ENCODE measurements at regions not wholly inside any gene's neighbourhood (a gene's known extent, or its start where the extent isn't known, plus 50 kb on each side); places are given as distances from the start of the nearest gene placed in this dataset.
A peak's percentile ranks its signal among the peaks of the same experiment; 100 is the strongest.

GRCh38 chr2:48865704-48866103 is 110.2 kb upstream of the LHCGR start:
- no peak overlapping the region for H3K4me3 ChIP-seq (ENCODE audit: low read depth, low read length)
- TF ChIP-seq CTCF (IDR thresholded peaks at IDR 0.05; ENCODE audit: low read depth, low read length) (no peak), POLR2A (IDR thresholded peaks at IDR 0.05; ENCODE audit: extremely low read depth, insufficient read length) (no peak), MAX (IDR thresholded peaks at IDR 0.05; ENCODE audit: low read depth, low read length) (no peak), MYC (IDR thresholded peaks at IDR 0.05; ENCODE audit: low read depth, low read length) (no peak)
- no peak for DNase-seq (ENCODE audit: low read depth)

GRCh38 chr2:48860380-48860779 is 104.9 kb upstream of the LHCGR start:
- H3K4me3 ChIP-seq (ENCODE audit: low read depth, low read length), result no peak overlapping the region
- TF ChIP-seq POLR2A (IDR thresholded peaks at IDR 0.05; ENCODE audit: extremely low read depth, insufficient read length), result no peak
- TF ChIP-seq MYC (IDR thresholded peaks at IDR 0.05; ENCODE audit: low read depth, low read length), result no peak
- no peak for TF ChIP-seq MAX (IDR thresholded peaks at IDR 0.05; ENCODE audit: low read depth, low read length)
- TF ChIP-seq CTCF (IDR thresholded peaks at IDR 0.05; ENCODE audit: low read depth, low read length), result no peak
- DNase-seq (ENCODE audit: low read depth), result peak; percentile 29

- TF ChIP-seq MAX (IDR thresholded peaks at IDR 0.05; ENCODE audit: low read depth, low read length), result no peak
- no peak for TF ChIP-seq POLR2A (IDR thresholded peaks at IDR 0.05; ENCODE audit: extremely low read depth, insufficient read length)
- no peak for TF ChIP-seq CTCF (IDR thresholded peaks at IDR 0.05; ENCODE audit: low read depth, low read length)
- no peak for DNase-seq (ENCODE audit: low read depth)
- H3K4me3 ChIP-seq (ENCODE audit: low read depth, low read length), result no peak overlapping the region
Measured at GRCh38 chr2:48856657-48857056, 101.1 kb upstream of the LHCGR start.

- no peak for DNase-seq (ENCODE audit: low read depth)
- no peak for TF ChIP-seq MYC (IDR thresholded peaks at IDR 0.05; ENCODE audit: low read depth, low read length)
- TF ChIP-seq POLR2A (IDR thresholded peaks at IDR 0.05; ENCODE audit: extremely low read depth, insufficient read length), result no peak
- TF ChIP-seq CTCF (IDR thresholded peaks at IDR 0.05; ENCODE audit: low read depth, low read length), result no peak
- TF ChIP-seq MAX (IDR thresholded peaks at IDR 0.05; ENCODE audit: low read depth, low read length), result no peak
- no peak overlapping the region for H3K4me3 ChIP-seq (ENCODE audit: low read depth, low read length)
Measured at GRCh38 chr2:48856144-48856543, 100.6 kb upstream of the LHCGR start.

- no peak for DNase-seq (ENCODE audit: low read depth)
Measured at GRCh38 chr2:48855142-48855541, 99.6 kb upstream of the LHCGR start.

More at GRCh38 chr2:48855142-48855541, 99.6 kb upstream of the LHCGR start:
- H3K4me3 ChIP-seq (ENCODE audit: low read depth, low read length), result no peak overlapping the region
- TF ChIP-seq CTCF (IDR thresholded peaks at IDR 0.05; ENCODE audit: low read depth, low read length), result no peak
- no peak for TF ChIP-seq MAX (IDR thresholded peaks at IDR 0.05; ENCODE audit: low read depth, low read length)
- no peak for TF ChIP-seq POLR2A (IDR thresholded peaks at IDR 0.05; ENCODE audit: extremely low read depth, insufficient read length)
- TF ChIP-seq MYC (IDR thresholded peaks at IDR 0.05; ENCODE audit: low read depth, low read length), result no peak

Data from NB4 (cell line).